H1 (cell line): ENCODE measurements at regions not wholly inside any gene's neighbourhood (a gene's known extent, or its start where the extent isn't known, plus 50 kb on each side); places are given as distances from the start of the nearest gene placed in this dataset.

Experiments
- CTCF ChIA-PET: fragments of 300-600 bp; sonication (Branson Sonifier 250); formaldehyde crosslinking; loops from one replicate; lab custom pipeline; 2021; ENCODE audit not compliant: partially characterized antibody; lab: Charles Lee
- POLR2A ChIA-PET: fragments of 300-600 bp; sonication (Branson Sonifier 250); formaldehyde crosslinking; loops from one replicate; lab custom pipeline; 2021; ENCODE audit warnings: inconsistent platforms; ENCODE audit not compliant: partially characterized antibody; lab: Charles Lee
- DNase-seq, 2 experiments: peaks; one replicate each; pipeline versions ENCODE4 v3.0.0 to v3.0.0-alpha.2; 2010 to 2022; ENCODE audit warnings: low spot score in 2 of 2, low read depth in 1 of 2, mixed read lengths in 1 of 2
- FAIRE-seq: peaks from 2 replicates; lab custom pipeline; 2011; peaks lifted over from hg19 to GRCh38; lab: Jason Lieb, UNC
- H2AFZ ChIP-seq: 2 replicates; pipeline ENCODE4 v1.8.1; 2012; ENCODE audit warnings: low read length, inconsistent platforms
- H2AK5ac ChIP-seq: 2 replicates; pipeline ENCODE4 v1.6.1; 2013; ENCODE audit warnings: low read depth, low read length
- H2BK120ac ChIP-seq: replicated peaks from 2 replicates; pipeline ENCODE3; 2013; ENCODE audit warnings: low read depth, low read length, inconsistent platforms
- H2BK12ac ChIP-seq: 2 replicates; pipeline ENCODE4 v1.6.1; 2013; ENCODE audit warnings: low read depth, low read length
- H2BK15ac ChIP-seq: 2 replicates; pipeline ENCODE4 v1.6.1; 2013; ENCODE audit warnings: low read length
- H2BK20ac ChIP-seq: 2 replicates; pipeline ENCODE4 v1.6.1; 2013; ENCODE audit warnings: low read length
- H2BK5ac ChIP-seq: 2 replicates; pipeline ENCODE4 v1.6.1; 2013; ENCODE audit warnings: low read depth, low read length
- H3K14ac ChIP-seq: 2 replicates; pipeline ENCODE4 v1.6.1; 2013; ENCODE audit warnings: inconsistent platforms; ENCODE audit not compliant: insufficient read length
- H3K18ac ChIP-seq: 2 replicates; pipeline ENCODE4 v1.6.1; 2013; ENCODE audit warnings: low read length; ENCODE audit errors: extremely low read depth
- H3K23ac ChIP-seq: 2 replicates; pipeline ENCODE4 v1.6.1; 2013; ENCODE audit warnings: inconsistent platforms; ENCODE audit not compliant: insufficient read length
- H3K23me2 ChIP-seq: 2 replicates; pipeline ENCODE4 v1.6.1; 2013; ENCODE audit warnings: low read depth, low read length
- H3K27ac ChIP-seq: 2 replicates; pipeline ENCODE4 v1.6.1; 2011; ENCODE audit warnings: low read depth, low read length, inconsistent platforms
- H3K27me3 ChIP-seq, 4 experiments: replicated peaks in 1 of 4; 1 replicate in 1 of 4; 2 replicates in 3 of 4; pipeline versions ENCODE4 v1.6.1 to v1.8.1; 2011 to 2013; ENCODE audit warnings: low read length in 3 of 4, mild to moderate bottlenecking in 3 of 4, inconsistent platforms in 2 of 4, mixed read lengths in 2 of 4, moderate library complexity in 1 of 4; ENCODE audit not compliant: control insufficient read depth in 3 of 4, insufficient read depth in 3 of 4; ENCODE audit errors: extremely low read depth in 1 of 4
- H3K36me3 ChIP-seq, 4 experiments: 2 replicates each; pipeline versions ENCODE4 v1.6.1 to v1.8.1; 2011 to 2013; ENCODE audit warnings: mild to moderate bottlenecking in 4 of 4, low read length in 3 of 4, moderate library complexity in 2 of 4, control low read depth in 1 of 4, inconsistent platforms in 1 of 4; ENCODE audit not compliant: insufficient read depth in 4 of 4, control insufficient read depth in 2 of 4
- H3K4ac ChIP-seq: replicated peaks from 2 replicates; pipeline ENCODE3; 2013; ENCODE audit warnings: low read length, low read depth, mixed read lengths, inconsistent platforms; ENCODE audit not compliant: insufficient read length
- H3K4me1 ChIP-seq, 4 experiments: replicated peaks in 1 of 4; 1 replicate in 1 of 4; 2 replicates in 3 of 4; pipeline versions ENCODE4 v1.6.1 to v1.8.1; 2011 to 2013; ENCODE audit warnings: low read length in 3 of 4, inconsistent platforms in 2 of 4, mixed read lengths in 1 of 4; ENCODE audit not compliant: insufficient read depth in 4 of 4, control insufficient read depth in 3 of 4
- H3K4me2 ChIP-seq, 2 experiments: 2 replicates each; pipeline versions ENCODE4 v1.6.1 to v1.8.1; 2011 to 2013; ENCODE audit warnings: low read depth in 2 of 2, low read length in 2 of 2, control low read depth in 1 of 2, inconsistent platforms in 1 of 2, mild to moderate bottlenecking in 1 of 2; ENCODE audit not compliant: insufficient read depth in 1 of 2
- H3K4me3 ChIP-seq, 4 experiments: fragments of 200-600, 300-600 bp in 1 of 4; sonication (generic), shearing (Covaris generic), sonication (Bioruptor Twin) in 1 of 4; 2 replicates each; pipeline versions ENCODE4 v1.5.1 to v1.8.1; 2011 to 2016; ENCODE audit warnings: low read length in 4 of 4, low read depth in 3 of 4, control low read depth in 2 of 4, inconsistent platforms in 2 of 4, mild to moderate bottlenecking in 2 of 4, mixed read lengths in 1 of 4, moderate library complexity in 1 of 4; ENCODE audit not compliant: insufficient read depth in 2 of 4; ENCODE audit errors: extremely low read depth in 1 of 4
- H3K56ac ChIP-seq: replicated peaks from 2 replicates; pipeline ENCODE3; 2013; ENCODE audit warnings: low read depth, mild to moderate bottlenecking, mixed read lengths, low read length, inconsistent platforms; ENCODE audit not compliant: insufficient read length
- H3K79me1 ChIP-seq: 2 replicates; pipeline ENCODE4 v1.6.1; 2013; ENCODE audit warnings: low read depth, low read length, control low read depth
- H3K79me2 ChIP-seq, 2 experiments: 2 replicates each; pipeline versions ENCODE4 v1.6.1 to v1.8.1; 2012 to 2013; ENCODE audit warnings: low read length in 2 of 2, mild to moderate bottlenecking in 2 of 2, inconsistent platforms in 1 of 2; ENCODE audit not compliant: insufficient read depth in 2 of 2, control insufficient read depth in 1 of 2
- H3K9ac ChIP-seq, 4 experiments: replicated peaks in 1 of 4; 1 replicate in 1 of 4; 2 replicates in 3 of 4; pipeline versions ENCODE4 v1.6.1 to v1.8.1; 2011 to 2013; ENCODE audit warnings: low read depth in 3 of 4, low read length in 3 of 4, control low read depth in 2 of 4, mild to moderate bottlenecking in 2 of 4, moderate library complexity in 2 of 4, inconsistent platforms in 1 of 4; ENCODE audit errors: extremely low read depth in 1 of 4
- H3K9me3 ChIP-seq, 2 experiments: 2 replicates each; pipeline versions ENCODE4 v1.6.1 to v1.8.1; 2012 to 2013; ENCODE audit warnings: mild to moderate bottlenecking in 2 of 2, moderate library complexity in 2 of 2, control low read depth in 1 of 2, inconsistent platforms in 1 of 2, low read depth in 1 of 2, low read length in 1 of 2, mixed read lengths in 1 of 2; ENCODE audit not compliant: insufficient read depth in 2 of 2
- H4K20me1 ChIP-seq, 2 experiments: replicated peaks in 1 of 2; 2 replicates each; pipeline versions ENCODE3 to v1.8.1; 2011 to 2013; ENCODE audit warnings: inconsistent platforms in 2 of 2, low read length in 2 of 2, mild to moderate bottlenecking in 1 of 2; ENCODE audit not compliant: insufficient read depth in 2 of 2, control insufficient read depth in 1 of 2
- H4K5ac ChIP-seq: 2 replicates; pipeline ENCODE4 v1.6.1; 2013; ENCODE audit warnings: low read length, low read depth, mixed read lengths, inconsistent platforms; ENCODE audit not compliant: insufficient read length
- H4K8ac ChIP-seq: 2 replicates; pipeline ENCODE4 v1.8.0; 2013; ENCODE audit warnings: mild to moderate bottlenecking, moderate library complexity, low read length, inconsistent platforms; ENCODE audit not compliant: insufficient read depth; ENCODE audit errors: extremely low read depth
- H4K91ac ChIP-seq: replicated peaks from 2 replicates; pipeline ENCODE3; 2013; ENCODE audit warnings: low read length, mixed read lengths, inconsistent platforms; ENCODE audit not compliant: insufficient read length
- CHD2 ChIP-seq: IDR thresholded peaks from 2 replicates; pipeline ENCODE4 v1.6.1; 2012; ENCODE audit warnings: low read length, improper control_type of control experiment
- E2F6 ChIP-seq: IDR thresholded peaks from 2 replicates; pipeline ENCODE4 v1.6.1; 2012; ENCODE audit warnings: inconsistent platforms
- MAFK ChIP-seq: IDR thresholded peaks from 2 replicates; pipeline ENCODE4 v1.6.1; 2012; ENCODE audit warnings: low read depth, mild to moderate bottlenecking, improper control_type of control experiment, low read length
- NANOG ChIP-seq: IDR thresholded peaks from 2 replicates; pipeline ENCODE4 v1.6.1; 2011; ENCODE audit warnings: low read length, low read depth, mild to moderate bottlenecking, inconsistent platforms; ENCODE audit not compliant: insufficient read depth, poor library complexity, severe bottlenecking
- RXRA ChIP-seq: IDR thresholded peaks from 2 replicates; pipeline ENCODE4 v1.6.1; 2011; ENCODE audit warnings: low read depth, mild to moderate bottlenecking, low read length, moderate library complexity; ENCODE audit not compliant: insufficient read depth
- WGBS, 2 experiments: shearing (Covaris generic) in 1 of 2; methylation state at CpG; one replicate each; pipeline versions ENCODE4 v1.1.6 to v1.1.7; 2013 to 2015; ENCODE audit warnings: low lambda C conversion rate in 2 of 2, mixed read lengths in 2 of 2, inconsistent platforms in 1 of 2, low coverage in 1 of 2, missing lambda C conversion rate in 1 of 2; ENCODE audit not compliant: insufficient replicate concordance in 2 of 2, insufficient coverage in 1 of 2, insufficient read length in 1 of 2; ENCODE audit errors: extremely low coverage in 1 of 2, missing lambda C conversion rate in 1 of 2; 5-methylcytosine and 5-hydroxymethylcytosine counted together

DNA sequence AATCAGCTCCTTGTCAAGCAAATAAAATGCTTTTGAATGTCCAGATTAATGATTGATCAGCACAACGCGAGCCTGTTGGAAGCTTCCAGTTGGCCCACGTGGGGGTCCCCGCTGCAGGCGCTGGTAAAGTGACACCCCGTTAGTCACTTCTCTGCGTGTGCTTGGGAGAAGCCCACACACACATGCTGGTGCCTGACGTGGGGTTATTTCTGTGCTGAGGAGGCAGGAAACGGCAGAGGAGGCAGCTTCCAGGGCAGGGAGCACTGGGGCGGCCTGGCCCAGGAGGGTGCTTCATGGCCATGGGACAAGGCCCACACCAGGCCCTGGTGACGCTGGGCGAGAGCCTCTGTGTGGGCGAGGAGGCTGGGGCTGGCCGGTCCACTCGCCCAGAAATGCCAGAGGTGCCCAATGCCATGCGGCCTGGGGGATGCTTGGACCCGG lies 101.5 kb downstream of the KIF26A start:
- Histone ChIP-seq H4K5ac (no peak overlapping the region), H2BK12ac (no peak overlapping the region), H4K20me1 (no peaks in the 10 kb centered on the region), H3K27ac (no peak overlapping the region), H3K56ac (no peak overlapping the region), H2BK120ac (peak overlapping the region; percentile 33), H3K9ac (no peak overlapping the region), H3K4me2 (no peak overlapping the region), H2BK15ac (no peak overlapping the region), H2AK5ac (no peak overlapping the region), H3K23ac (no peak overlapping the region), H3K4ac (no peak overlapping the region), H4K91ac (peak overlapping the region; percentile 74), H2BK5ac (no peak overlapping the region), H3K36me3 (no peaks in the 10 kb centered on the region), H2AFZ (0 out of 2 replicates have a peak overlapping the region, but pooled peaks have one; percentile 40), H2BK20ac (no peak overlapping the region), H3K23me2 (no peaks in the 10 kb centered on the region), H3K4me3 (no peak overlapping the region), H3K4me1 (peaks cover 0 to 6% (median 4%) of the 10 kb centered on the region in 4 experiments; a peak in 5 of 7 replicates), H3K14ac (no peak overlapping the region), H3K18ac (no peak overlapping the region), H3K79me1 (no peaks in the 10 kb centered on the region), H4K8ac (peak overlapping the region; percentile 68), H3K79me2 (no peaks in the 10 kb centered on the region), H3K27me3 (no peaks in the 10 kb centered on the region), H3K9me3 (peaks cover 4 to 29% of the 10 kb centered on the region in 2 experiments; a peak in 3 of 4 replicates)
- no peak for TF ChIP-seq RXRA
- no peak for TF ChIP-seq MAFK
- TF ChIP-seq E2F6, result no peak
- TF ChIP-seq NANOG, result no peak
- no peak for TF ChIP-seq CHD2
- DNase-seq (no peak), FAIRE-seq (no peak)
- POLR2A ChIA-PET, result interaction anchor here (1.2 kb wide), 1 partner anchor 10 kb away, joined by 5 read pairs; no protein-coding TSS in a partner anchor
- CTCF ChIA-PET, result interaction anchor here (2.4 kb wide), 1 partner anchor 14 kb away, joined by 14 read pairs; no protein-coding TSS in a partner anchor
- 87% methylated on average over 17 of the region's 17 CpGs; no CpG with 5 or more reads in 1 of the 2 experiments for WGBS, 2 experiments
